HCT116 (cell line): ENCODE measurements at regions not wholly inside any gene's neighbourhood (a gene's known extent, or its start where the extent isn't known, plus 50 kb on each side); places are given as distances from the start of the nearest gene placed in this dataset.

Experiments used
- CTCF ChIP-seq, 3 experiments: fragments of 200-600 bp in 1 of 3; sonication (generic) in 1 of 3; IDR thresholded peaks in 2 of 3; conservative IDR thresholded peaks in 1 of 3; 2 replicates each; pipeline ENCODE4 v1.5.1; 2012 to 2017; ENCODE audit warnings: low read depth in 2 of 3, low read length in 2 of 3, antibody characterized with exemption in 1 of 3, borderline replicate concordance in 1 of 3, control low read depth in 1 of 3, mild to moderate bottlenecking in 1 of 3, mixed read lengths in 1 of 3, mixed run types in 1 of 3, moderate library complexity in 1 of 3; ENCODE audit not compliant: insufficient read depth in 1 of 3
- EGR1 ChIP-seq: IDR thresholded peaks from 2 replicates; pipeline ENCODE4 v1.6.1; 2012; ENCODE audit warnings: low read depth
- EZH2 ChIP-seq: fragments of 200-600 bp; sonication (generic); IDR thresholded peaks from 2 replicates; pipeline ENCODE4 v1.6.1; 2017; ENCODE audit warnings: antibody characterized with exemption, mixed run types
- MAX ChIP-seq: IDR thresholded peaks from 2 replicates; pipeline ENCODE4 v1.6.1; 2012
- POLR2AphosphoS5 ChIP-seq: IDR thresholded peaks from 2 replicates; pipeline ENCODE4 v1.6.1; 2011; ENCODE audit warnings: mild to moderate bottlenecking, low read depth, low read length, moderate library complexity
- TF ChIP-seq, protein P1 (sequence below): IDR thresholded peaks from 2 replicates; pipeline ENCODE4 v1.6.1; 2012

- TF ChIP-seq MAX (no peak), POLR2AphosphoS5 (no peak), EZH2 (no peak), EGR1 (no peak), CTCF (IDR thresholded peaks at IDR 0.05 in 2 of 3, conservative IDR thresholded peaks at IDR 0.05 in 1 of 3; ENCODE audit: borderline replicate concordance in 1 of 3, insufficient read depth in 1 of 3, low read depth in 2 of 3, low read length in 2 of 3) (no peak)
- TF ChIP-seq, protein P1, sequence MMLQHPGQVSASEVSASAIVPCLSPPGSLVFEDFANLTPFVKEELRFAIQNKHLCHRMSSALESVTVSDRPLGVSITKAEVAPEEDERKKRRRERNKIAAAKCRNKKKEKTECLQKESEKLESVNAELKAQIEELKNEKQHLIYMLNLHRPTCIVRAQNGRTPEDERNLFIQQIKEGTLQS, result no peak
These were observed 175.2 kb upstream of the PPP2R2D start for GRCh38 chr10:131725581-131726069.
